Stimulated activated CD4-positive, alpha-beta T cell treated with anti-CD3 and anti-CD28 coated beads, Interleukin-12 subunit alpha, Interleukin-12 subunit beta, amount 100 ng/mL, for 24 hours (primary cell): ENCODE measurements at regions not wholly inside any gene's neighbourhood (a gene's known extent, or its start where the extent isn't known, plus 50 kb on each side); places are given as distances from the start of the nearest gene placed in this dataset.
"Not testable (repeated sequence)": the region's sequence is repeated elsewhere in the genome, so short reads cannot be mapped to it uniquely, and the experiment has no call there.

Source experiments
- DNase-seq, 2 experiments: peaks; one replicate each; pipeline ENCODE4 v3.0.0-alpha.2; 2020; ENCODE audit warnings: low read depth in 2 of 2

- DNase-seq: no peak
Measured at GRCh38 chr5:147081311-147081764, 153.5 kb upstream of the STK32A start.

- DNase-seq: no peak
Measured at GRCh38 chr5:147084702-147085101, 150.1 kb upstream of the STK32A start.

GRCh38 chr5:147085409-147085808 lies 149.4 kb upstream of the STK32A start:
- no peak for DNase-seq

- DNase-seq: no peak
Measured at GRCh38 chr5:147092044-147092443, 142.8 kb upstream of the STK32A start.

GRCh38 chr5:147093138-147093537 lies 141.7 kb upstream of the STK32A start:
- DNase-seq: no peak

- DNase-seq: no peak
Measured at GRCh38 chr5:147095740-147096139, 139.1 kb upstream of the STK32A start.

GRCh38 chr5:147098233-147098790 lies 136.5 kb upstream of the STK32A start:
- DNase-seq: no peak

GRCh38 chr5:147101659-147102369 lies 133.0 kb upstream of the STK32A start:
- DNase-seq: no peak

- DNase-seq: no peak
Measured at GRCh38 chr5:147112899-147113298, 121.9 kb upstream of the STK32A start.

GRCh38 chr5:147113967-147114366 lies 120.9 kb upstream of the STK32A start:
- DNase-seq: no peak

- not testable (repeated sequence) for DNase-seq
Measured at GRCh38 chr5:147139759-147140158, 95.1 kb upstream of the STK32A start.

GRCh38 chr5:147140558-147140957 lies 94.3 kb upstream of the STK32A start:
- no peak for DNase-seq

- DNase-seq: not testable (repeated sequence)
Measured at GRCh38 chr5:147141580-147141979, 93.2 kb upstream of the STK32A start.

GRCh38 chr5:147143215-147143614 lies 91.6 kb upstream of the STK32A start:
- no peak for DNase-seq

- DNase-seq: no peak
Measured at GRCh38 chr5:147145328-147145727, 89.5 kb upstream of the STK32A start.

GRCh38 chr5:147148715-147149114 lies 86.1 kb upstream of the STK32A start:
- DNase-seq: no peak

GRCh38 chr5:147152086-147152485 lies 82.7 kb upstream of the STK32A start:
- DNase-seq: no peak

GRCh38 chr5:147154809-147155208 lies 80.0 kb upstream of the STK32A start:
- DNase-seq: no peak

- DNase-seq: no peak
Measured at GRCh38 chr5:147156012-147156411, 78.8 kb upstream of the STK32A start.

GRCh38 chr5:147160902-147161700 lies 73.7 kb upstream of the STK32A start:
- no peak for DNase-seq

GRCh38 chr5:147162740-147163139 lies 72.1 kb upstream of the STK32A start:
- no peak for DNase-seq

- DNase-seq: no peak
Measured at GRCh38 chr5:147167529-147167928, 67.3 kb upstream of the STK32A start.
